RWPE1 (cell line): ENCODE measurements at regions not wholly inside any gene's neighbourhood (a gene's known extent, or its start where the extent isn't known, plus 50 kb on each side); places are given as distances from the start of the nearest gene placed in this dataset.

Experiments used
- CTCF ChIA-PET: fragments of 350-600 bp; sonication (Branson Sonifier 250); formaldehyde crosslinking; extraction: SDS; loops from one replicate; lab custom pipeline; 2021; lab: Yijun Ruan, JAX
- POLR2A ChIA-PET: fragments of 400-600 bp; formaldehyde crosslinking; extraction: SDS; loops from one replicate; lab custom pipeline; 2020; ENCODE audit warnings: antibody characterized with exemption; ENCODE audit not compliant: low non-redundant PET; lab: Yijun Ruan, JAX
- DNase-seq: peaks from one replicate; pipeline ENCODE4 v3.0.0; 2012; ENCODE audit warnings: low spot score
- H3K27ac ChIP-seq: fragments of 450-650 bp; 2 replicates; pipeline ENCODE4 v1.5.1; 2017
- TF ChIP-seq, protein P1 (sequence below): fragments of 450-650 bp; conservative IDR thresholded peaks from 2 replicates; pipeline ENCODE4 v1.5.1; 2017; ENCODE audit warnings: low read depth, mild to moderate bottlenecking

GRCh38 chr18:24928301-24928878, 423.6 kb downstream of the ZNF521 start:
- H3K27ac ChIP-seq: no peak overlapping the region
- CTCF ChIA-PET: no interaction called here
- no peak for DNase-seq
- POLR2A ChIA-PET: no interaction called here
- TF ChIP-seq, protein P1, sequence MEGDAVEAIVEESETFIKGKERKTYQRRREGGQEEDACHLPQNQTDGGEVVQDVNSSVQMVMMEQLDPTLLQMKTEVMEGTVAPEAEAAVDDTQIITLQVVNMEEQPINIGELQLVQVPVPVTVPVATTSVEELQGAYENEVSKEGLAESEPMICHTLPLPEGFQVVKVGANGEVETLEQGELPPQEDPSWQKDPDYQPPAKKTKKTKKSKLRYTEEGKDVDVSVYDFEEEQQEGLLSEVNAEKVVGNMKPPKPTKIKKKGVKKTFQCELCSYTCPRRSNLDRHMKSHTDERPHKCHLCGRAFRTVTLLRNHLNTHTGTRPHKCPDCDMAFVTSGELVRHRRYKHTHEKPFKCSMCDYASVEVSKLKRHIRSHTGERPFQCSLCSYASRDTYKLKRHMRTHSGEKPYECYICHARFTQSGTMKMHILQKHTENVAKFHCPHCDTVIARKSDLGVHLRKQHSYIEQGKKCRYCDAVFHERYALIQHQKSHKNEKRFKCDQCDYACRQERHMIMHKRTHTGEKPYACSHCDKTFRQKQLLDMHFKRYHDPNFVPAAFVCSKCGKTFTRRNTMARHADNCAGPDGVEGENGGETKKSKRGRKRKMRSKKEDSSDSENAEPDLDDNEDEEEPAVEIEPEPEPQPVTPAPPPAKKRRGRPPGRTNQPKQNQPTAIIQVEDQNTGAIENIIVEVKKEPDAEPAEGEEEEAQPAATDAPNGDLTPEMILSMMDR: no peak

- POLR2A ChIA-PET: no interaction called here
- no peak for DNase-seq
- H3K27ac ChIP-seq: no peak overlapping the region
- CTCF ChIA-PET: no interaction called here
- TF ChIP-seq, protein P1: no peak
These were observed 421.5 kb downstream of the ZNF521 start for GRCh38 chr18:24930478-24930877.

DNA sequence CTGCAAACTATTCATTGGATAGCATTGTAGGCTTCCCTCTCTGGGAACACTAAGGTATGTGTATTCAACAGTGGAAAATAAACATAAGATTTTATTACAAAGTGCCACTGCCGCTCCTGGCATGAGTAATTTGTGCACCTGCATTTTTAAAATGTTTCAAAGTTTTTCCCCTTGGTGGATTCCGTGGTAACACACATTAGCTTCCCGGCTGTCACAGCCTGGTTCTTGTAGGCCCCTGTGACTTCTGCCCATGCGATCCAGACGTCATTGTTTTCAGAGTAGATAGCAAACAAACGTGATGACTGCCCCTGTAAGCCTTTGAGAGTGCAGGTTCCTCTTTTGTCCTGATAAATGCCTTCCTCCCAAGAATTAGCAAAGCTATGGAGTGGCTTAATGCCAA, 421.0 kb downstream of the ZNF521 start:
- TF ChIP-seq, protein P1: no peak
- DNase-seq: no peak
- CTCF ChIA-PET: no interaction called here
- H3K27ac ChIP-seq: no peak overlapping the region
- POLR2A ChIA-PET: no interaction called here

GRCh38 chr18:24933345-24933744, 418.6 kb downstream of the ZNF521 start:
- POLR2A ChIA-PET: no interaction called here

DNA sequence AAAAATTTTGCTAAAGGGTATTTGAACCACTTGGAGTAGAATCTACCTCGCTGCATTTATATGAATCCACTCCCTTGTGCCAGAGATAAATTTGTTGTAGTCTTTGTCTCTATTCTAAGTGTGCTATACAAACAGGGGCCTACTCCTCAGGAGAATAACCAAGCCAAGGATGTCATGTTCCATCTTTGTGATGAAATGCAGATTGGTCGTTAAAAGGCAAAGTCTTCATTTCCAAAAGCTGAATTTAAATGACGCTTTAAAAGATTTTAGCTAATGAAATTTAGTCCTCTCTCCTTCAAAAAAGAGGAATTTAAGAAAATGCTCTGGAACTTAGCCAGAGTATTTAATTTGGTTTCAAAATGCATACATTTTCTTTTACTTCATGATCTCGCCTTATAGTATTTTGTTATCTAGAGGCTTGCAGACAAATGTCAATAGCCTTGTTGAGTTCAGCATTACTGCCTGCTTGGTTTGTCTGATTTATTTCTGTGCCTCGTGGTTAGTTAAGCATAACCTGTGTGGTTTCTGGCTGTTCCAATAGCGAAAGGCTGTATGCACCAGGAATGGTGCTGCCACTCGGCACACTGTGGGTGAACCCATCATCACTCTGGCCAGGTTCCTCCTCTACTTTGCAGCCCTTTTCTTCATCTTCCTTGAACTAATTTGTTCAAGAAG, 417.6 kb downstream of the ZNF521 start:
- DNase-seq: no peak
- ChIA-PET POLR2A (no interaction called here), CTCF (no interaction called here)
- no peak overlapping the region for H3K27ac ChIP-seq
- TF ChIP-seq, protein P1: no peak

More at GRCh38 chr18:24933345-24933744, 418.6 kb downstream of the ZNF521 start:
- H3K27ac ChIP-seq: no peak overlapping the region
- TF ChIP-seq, protein P1: no peak
- no peak for DNase-seq
- CTCF ChIA-PET: no interaction called here

- ChIA-PET CTCF (no interaction called here), POLR2A (no interaction called here)
- no peak overlapping the region for H3K27ac ChIP-seq
- no peak for DNase-seq
- TF ChIP-seq, protein P1: no peak
These were observed 417.0 kb downstream of the ZNF521 start for GRCh38 chr18:24935008-24935407.
